ENCODE measurements at regions not wholly inside any gene's neighbourhood (a gene's known extent, or its start where the extent isn't known, plus 50 kb on each side); places are given as distances from the start of the nearest gene placed in this dataset.

GRCh38 chr6:167701010-167701409 is 125.7 kb upstream of the AFDN start:
- FAIRE-seq: no peak
- no peaks in the 10 kb centered on the region for H3K27me3 ChIP-seq
- no peak overlapping the region for H3K27ac ChIP-seq
- 91 to 92% methylated on average over 12 of the region's 12 CpGs for WGBS, 2 donors
- DNase-seq: no peak
- H3K4me1 ChIP-seq: no peaks in the 10 kb centered on the region
- intact Hi-C loops (cut with DNase I): no loop called here
- no peak for TF ChIP-seq CTCF (IDR thresholded peaks at IDR 0.05)
- H3K9me3 ChIP-seq: no peaks in the 10 kb centered on the region
- no peaks in the 10 kb centered on the region for H3K36me3 ChIP-seq
- no peak for ATAC-seq
- H3K4me3 ChIP-seq: no peak overlapping the region

- FAIRE-seq (no peak), DNase-seq (no peak), ATAC-seq (no peak)
- Histone ChIP-seq H3K27ac (no peak overlapping the region), H3K4me3 (no peak overlapping the region), H3K4me1 (no peaks in the 10 kb centered on the region), H3K9me3 (no peaks in the 10 kb centered on the region), H3K36me3 (no peaks in the 10 kb centered on the region), H3K27me3 (no peaks in the 10 kb centered on the region)
- 90 to 95% methylated on average over 8 of the region's 8 CpGs for WGBS, 2 donors
- TF ChIP-seq CTCF (IDR thresholded peaks at IDR 0.05): no peak
- intact Hi-C loops (cut with DNase I): no loop called here
Measured at GRCh38 chr6:167702241-167702827, 124.4 kb upstream of the AFDN start.

- DNase-seq (no peak), FAIRE-seq (no peak), ATAC-seq (no peak)
- H3K4me3 ChIP-seq: no peak overlapping the region
- no peaks in the 10 kb centered on the region for H3K9me3 ChIP-seq
- H3K27me3 ChIP-seq: no peaks in the 10 kb centered on the region
- WGBS, 2 donors: 92 to 94% methylated on average over 10 of the region's 10 CpGs
- H3K36me3 ChIP-seq: no peaks in the 10 kb centered on the region
- H3K27ac ChIP-seq: no peak overlapping the region
- TF ChIP-seq CTCF (IDR thresholded peaks at IDR 0.05): no peak
- no peaks in the 10 kb centered on the region for H3K4me1 ChIP-seq
- intact Hi-C loops (cut with DNase I): no loop called here
Measured at GRCh38 chr6:167703347-167703746, 123.4 kb upstream of the AFDN start.

- intact Hi-C loops (cut with DNase I): no loop called here
- FAIRE-seq: no peak
- no peak for ATAC-seq
- DNase-seq: no peak
- Histone ChIP-seq H3K4me1 (no peaks in the 10 kb centered on the region), H3K9me3 (no peaks in the 10 kb centered on the region), H3K27me3 (no peaks in the 10 kb centered on the region), H3K4me3 (no peak overlapping the region), H3K27ac (no peak overlapping the region), H3K36me3 (no peaks in the 10 kb centered on the region)
- TF ChIP-seq CTCF (IDR thresholded peaks at IDR 0.05): no peak
- 92 to 95% methylated on average over 10 of the region's 10 CpGs for WGBS, 2 donors
Measured at GRCh38 chr6:167703781-167704180, 122.9 kb upstream of the AFDN start.

GRCh38 chr6:167704396-167704901 is 122.3 kb upstream of the AFDN start:
- Histone ChIP-seq H3K4me1 (no peaks in the 10 kb centered on the region), H3K27me3 (no peaks in the 10 kb centered on the region), H3K9me3 (no peaks in the 10 kb centered on the region), H3K36me3 (no peaks in the 10 kb centered on the region), H3K27ac (no peak overlapping the region), H3K4me3 (no peak overlapping the region)
- no peak for FAIRE-seq
- WGBS, 2 donors: 79 to 87% methylated on average over 12 of the region's 12 CpGs
- intact Hi-C loops (cut with DNase I): no loop called here
- no peak for TF ChIP-seq CTCF (IDR thresholded peaks at IDR 0.05)
- no peak for ATAC-seq
- DNase-seq: no peak
